OCI-LY3 (cell line): ENCODE measurements at regions not wholly inside any gene's neighbourhood (a gene's known extent, or its start where the extent isn't known, plus 50 kb on each side); places are given as distances from the start of the nearest gene placed in this dataset.

Experiments
- EZH2phosphoT487 ChIP-seq: fragments of 200-600 bp; shearing (Covaris generic); IDR thresholded peaks from 2 replicates; pipeline ENCODE4 v1.6.1; 2018; ENCODE audit warnings: antibody characterized with exemption, mixed run types, low read depth
- TF ChIP-seq, protein P1 (sequence below): fragments of 200-600, 300-600 bp; sonication (generic); IDR thresholded peaks from 2 replicates; pipeline ENCODE4 v1.5.1; 2014; ENCODE audit warnings: antibody characterized with exemption, low read length, low read depth

- TF ChIP-seq, protein P1, sequence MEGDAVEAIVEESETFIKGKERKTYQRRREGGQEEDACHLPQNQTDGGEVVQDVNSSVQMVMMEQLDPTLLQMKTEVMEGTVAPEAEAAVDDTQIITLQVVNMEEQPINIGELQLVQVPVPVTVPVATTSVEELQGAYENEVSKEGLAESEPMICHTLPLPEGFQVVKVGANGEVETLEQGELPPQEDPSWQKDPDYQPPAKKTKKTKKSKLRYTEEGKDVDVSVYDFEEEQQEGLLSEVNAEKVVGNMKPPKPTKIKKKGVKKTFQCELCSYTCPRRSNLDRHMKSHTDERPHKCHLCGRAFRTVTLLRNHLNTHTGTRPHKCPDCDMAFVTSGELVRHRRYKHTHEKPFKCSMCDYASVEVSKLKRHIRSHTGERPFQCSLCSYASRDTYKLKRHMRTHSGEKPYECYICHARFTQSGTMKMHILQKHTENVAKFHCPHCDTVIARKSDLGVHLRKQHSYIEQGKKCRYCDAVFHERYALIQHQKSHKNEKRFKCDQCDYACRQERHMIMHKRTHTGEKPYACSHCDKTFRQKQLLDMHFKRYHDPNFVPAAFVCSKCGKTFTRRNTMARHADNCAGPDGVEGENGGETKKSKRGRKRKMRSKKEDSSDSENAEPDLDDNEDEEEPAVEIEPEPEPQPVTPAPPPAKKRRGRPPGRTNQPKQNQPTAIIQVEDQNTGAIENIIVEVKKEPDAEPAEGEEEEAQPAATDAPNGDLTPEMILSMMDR, result no peak
- no peak for TF ChIP-seq EZH2phosphoT487
These were observed 53.1 kb upstream of the RASEF start for GRCh38 chr9:83116026-83116425.
